GM13976 (cell line): ENCODE measurements at regions not wholly inside any gene's neighbourhood (a gene's known extent, or its start where the extent isn't known, plus 50 kb on each side); places are given as distances from the start of the nearest gene placed in this dataset.

Experiments
- DNase-seq: peaks from one replicate; pipeline ENCODE4 v3.0.0; 2012; ENCODE audit warnings: low spot score
- CTCF ChIP-seq: IDR thresholded peaks from 2 replicates; pipeline ENCODE4 v1.5.1; 2012; ENCODE audit warnings: borderline replicate concordance, mild to moderate bottlenecking; ENCODE audit not compliant: insufficient read depth; ENCODE audit errors: extremely low read depth, missing control alignments, control extremely low read depth
- in situ Hi-C: fragments of 300-500 bp; cut with MboI; formaldehyde crosslinking; loops from one replicate; pipeline ENCODE4 v1.12.0; 2022; ENCODE audit warnings: low sequenced_read_pairs, mixed read lengths, inconsistent platforms; ENCODE audit not compliant: unreplicated experiment

DNA sequence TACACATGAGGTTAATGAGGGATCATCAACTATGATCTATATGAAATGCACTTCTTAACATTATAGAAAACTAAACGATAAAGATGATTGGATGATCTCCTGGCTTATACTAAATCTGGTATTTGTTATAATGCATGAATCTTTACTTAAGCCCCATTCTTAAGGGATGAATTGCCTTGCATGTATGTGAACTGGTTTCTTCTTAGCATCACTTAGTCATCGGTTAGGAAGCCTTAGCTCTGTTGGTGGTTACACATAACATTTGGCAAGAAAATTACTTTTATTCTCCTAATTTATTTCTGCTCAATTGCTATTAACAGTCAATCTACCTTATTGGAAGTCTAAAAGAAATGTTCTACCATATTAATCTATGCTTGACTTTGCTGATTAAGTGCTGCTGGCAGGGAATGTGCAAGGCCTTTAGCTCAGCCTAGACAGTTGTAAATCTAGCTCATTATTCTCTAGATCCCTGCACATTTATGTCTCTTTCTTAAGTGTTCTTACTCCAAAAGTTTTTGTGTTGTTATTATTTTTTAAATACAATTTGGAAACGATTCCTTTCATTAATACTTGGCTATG is 356.0 kb downstream of the ZPLD1 start:
- DNase-seq = no peak
- no peak for TF ChIP-seq CTCF
- in situ Hi-C loops = no loop called here

GRCh38 chr3:102791641-102792589 is 357.1 kb downstream of the ZPLD1 start:
- TF ChIP-seq CTCF = no peak
- in situ Hi-C loops = no loop called here
- DNase-seq = no peak

- no peak for DNase-seq
- no peak for TF ChIP-seq CTCF
- in situ Hi-C loops = no loop called here
Measured at GRCh38 chr3:102796804-102797203, 362.0 kb downstream of the ZPLD1 start.

GRCh38 chr3:102802819-102803420 is 368.1 kb downstream of the ZPLD1 start:
- DNase-seq = no peak
- in situ Hi-C loops = no loop called here
- no peak for TF ChIP-seq CTCF

GRCh38 chr3:102810937-102811336 is 376.1 kb downstream of the ZPLD1 start:
- in situ Hi-C loops = no loop called here
- DNase-seq = no peak
- no peak for TF ChIP-seq CTCF

DNA sequence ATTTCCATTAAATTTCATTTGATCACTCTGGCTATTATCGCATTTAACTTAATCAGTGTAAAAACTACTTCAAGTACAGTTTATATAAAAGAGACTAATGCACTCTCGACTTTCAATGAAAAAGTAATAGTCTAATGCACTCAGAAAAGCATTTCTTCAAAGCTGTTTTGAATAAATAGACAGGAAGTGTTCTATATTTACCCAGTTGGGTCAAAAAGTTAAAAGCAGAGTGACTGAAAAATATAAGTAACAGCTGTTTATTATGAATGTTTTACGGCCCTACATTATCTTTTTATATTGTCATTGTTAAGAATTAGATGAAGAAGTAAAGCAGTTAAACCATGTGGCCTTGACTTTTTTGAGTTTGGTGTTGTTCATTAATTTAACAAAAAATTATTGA is 391.8 kb downstream of the ZPLD1 start:
- DNase-seq = no peak
- in situ Hi-C loops = no loop called here
- no peak for TF ChIP-seq CTCF
